Loucy (cell line): ENCODE measurements at regions not wholly inside any gene's neighbourhood (a gene's known extent, or its start where the extent isn't known, plus 50 kb on each side); places are given as distances from the start of the nearest gene placed in this dataset.

ENCODE experiments used
- H2AFZ ChIP-seq: fragments of 200-600 bp; sonication (generic); 2 replicates; pipeline ENCODE4 v1.6.0; 2016; ENCODE audit warnings: antibody characterized with exemption, mild to moderate bottlenecking, low read length, moderate library complexity
- H3F3A ChIP-seq: fragments of 200-600 bp; 2 replicates; pipeline ENCODE4 v1.6.0; 2016; ENCODE audit warnings: antibody characterized with exemption, low read depth, mild to moderate bottlenecking
- H3K27me3 ChIP-seq: fragments of 200-600 bp; sonication (generic); 2 replicates; pipeline ENCODE4 v1.6.1; 2014; ENCODE audit warnings: low read length, mild to moderate bottlenecking; ENCODE audit not compliant: insufficient read depth, poor library complexity, severe bottlenecking
- H3K36me3 ChIP-seq: fragments of 200-600 bp; sonication (generic); 2 replicates; pipeline ENCODE4 v1.6.1; 2016; ENCODE audit warnings: low read length; ENCODE audit not compliant: insufficient read depth
- H3K4me1 ChIP-seq: fragments of 200-600 bp; sonication (generic); 2 replicates; pipeline ENCODE4 v1.5.1; 2014; ENCODE audit warnings: low read length, mild to moderate bottlenecking; ENCODE audit not compliant: insufficient read depth, poor library complexity, severe bottlenecking
- H3K4me2 ChIP-seq: fragments of 200-600 bp; sonication (generic); 2 replicates; pipeline ENCODE4 v1.6.0; 2014; ENCODE audit warnings: antibody characterized with exemption, low read length, low read depth, mild to moderate bottlenecking; ENCODE audit not compliant: poor library complexity, severe bottlenecking
- H3K4me3 ChIP-seq: fragments of 200-600 bp; sonication (generic); 2 replicates; pipeline ENCODE4 v1.5.1; 2014; ENCODE audit warnings: low read length, mild to moderate bottlenecking, mixed read lengths; ENCODE audit not compliant: poor library complexity, severe bottlenecking
- H3K79me2 ChIP-seq: fragments of 200-600 bp; sonication (generic); 2 replicates; pipeline ENCODE4 v1.6.1; 2014; ENCODE audit warnings: low read length; ENCODE audit not compliant: insufficient read depth
- H3K9ac ChIP-seq: fragments of 200-600 bp; sonication (generic); 2 replicates; pipeline ENCODE4 v1.6.0; 2014; ENCODE audit warnings: mild to moderate bottlenecking, low read depth, low read length, moderate library complexity; ENCODE audit not compliant: poor library complexity, severe bottlenecking
- H3K9me2 ChIP-seq: fragments of 200-600 bp; sonication (generic); replicated peaks from 2 replicates; pipeline ENCODE4 v1.6.1; 2016; ENCODE audit warnings: low read depth, low read length, mixed read lengths
- H3K9me3 ChIP-seq: fragments of 200-600 bp; sonication (generic); 2 replicates; pipeline ENCODE4 v1.6.1; 2014; ENCODE audit warnings: mild to moderate bottlenecking, antibody characterized with exemption, low read length, low read depth; ENCODE audit not compliant: insufficient read depth
- H4K20me1 ChIP-seq: fragments of 200-600 bp; sonication (generic); 2 replicates; pipeline ENCODE4 v1.6.0; 2014; ENCODE audit warnings: antibody characterized with exemption, low read length, mild to moderate bottlenecking; ENCODE audit not compliant: insufficient read depth, poor library complexity, severe bottlenecking
- CTCF ChIP-seq: fragments of 200-600 bp; sonication (generic); conservative IDR thresholded peaks from 2 replicates; pipeline ENCODE4 v1.5.1; 2014; ENCODE audit warnings: mild to moderate bottlenecking, antibody characterized with exemption, low read length
- EZH2phosphoT487 ChIP-seq: fragments of 200-600 bp; IDR thresholded peaks from 2 replicates; pipeline ENCODE4 v1.6.1; 2018; ENCODE audit warnings: antibody characterized with exemption, mild to moderate bottlenecking, moderate library complexity, borderline replicate concordance

GRCh38 chr17:73760439-73760758 is 116.2 kb upstream of the SDK2 start:
- H3F3A ChIP-seq = no peaks in the 10 kb centered on the region
- no peak for TF ChIP-seq CTCF
- no peak for TF ChIP-seq EZH2phosphoT487
- H4K20me1 ChIP-seq = no peaks in the 10 kb centered on the region
- no peaks in the 10 kb centered on the region for H3K36me3 ChIP-seq
- H3K27me3 ChIP-seq = no peaks in the 10 kb centered on the region
- H3K79me2 ChIP-seq = no peaks in the 10 kb centered on the region
- no peak overlapping the region for H3K4me2 ChIP-seq
- no peak overlapping the region for H3K4me3 ChIP-seq
- H3K4me1 ChIP-seq = no peaks in the 10 kb centered on the region
- H3K9me3 ChIP-seq = no peaks in the 10 kb centered on the region
- H3K9ac ChIP-seq = no peak overlapping the region
- no peaks in the 10 kb centered on the region for H3K9me2 ChIP-seq
- no peak overlapping the region for H2AFZ ChIP-seq

- H3K4me3 ChIP-seq = no peak overlapping the region
- H3K36me3 ChIP-seq = no peaks in the 10 kb centered on the region
- H3K79me2 ChIP-seq = no peaks in the 10 kb centered on the region
- no peak overlapping the region for H2AFZ ChIP-seq
- H3K4me2 ChIP-seq = no peak overlapping the region
- H3K9ac ChIP-seq = no peak overlapping the region
- no peaks in the 10 kb centered on the region for H3K27me3 ChIP-seq
- no peaks in the 10 kb centered on the region for H3F3A ChIP-seq
- no peaks in the 10 kb centered on the region for H3K9me3 ChIP-seq
- H3K9me2 ChIP-seq = no peaks in the 10 kb centered on the region
- H4K20me1 ChIP-seq = no peaks in the 10 kb centered on the region
- H3K4me1 ChIP-seq = no peaks in the 10 kb centered on the region
- TF ChIP-seq EZH2phosphoT487 (no peak), CTCF (no peak)
These were observed 121.7 kb upstream of the SDK2 start for GRCh38 chr17:73765824-73766563.

GRCh38 chr17:73767696-73768095 is 123.5 kb upstream of the SDK2 start:
- Histone ChIP-seq H2AFZ (no peak overlapping the region), H3K4me2 (no peak overlapping the region), H3K9me2 (no peaks in the 10 kb centered on the region), H3K27me3 (no peaks in the 10 kb centered on the region), H3K4me1 (no peaks in the 10 kb centered on the region), H3K4me3 (no peak overlapping the region), H3K9ac (no peak overlapping the region), H3F3A (no peaks in the 10 kb centered on the region), H4K20me1 (no peaks in the 10 kb centered on the region), H3K79me2 (no peaks in the 10 kb centered on the region), H3K36me3 (no peaks in the 10 kb centered on the region), H3K9me3 (no peaks in the 10 kb centered on the region)
- no peak for TF ChIP-seq EZH2phosphoT487
- no peak for TF ChIP-seq CTCF
